Fibroblast of lung (primary cell): ENCODE measurements at regions not wholly inside any gene's neighbourhood (a gene's known extent, or its start where the extent isn't known, plus 50 kb on each side); places are given as distances from the start of the nearest gene placed in this dataset.

Source experiments
- EZH2 ChIP-seq: IDR thresholded peaks from 2 replicates; pipeline ENCODE4 v1.5.1; 2012; ENCODE audit warnings: low read length, control low read depth, mild to moderate bottlenecking; ENCODE audit errors: missing control alignments
- TF ChIP-seq, protein P1 (sequence below), 2 donors: IDR thresholded peaks in 1 of 2; conservative IDR thresholded peaks in 1 of 2; 1 replicate in 1 of 2; 2 replicates in 1 of 2; pipeline ENCODE4 v1.5.1; 2011 to 2012; ENCODE audit warnings: low read length in 2 of 2, control low read depth in 1 of 2, inconsistent platforms in 1 of 2, low read depth in 1 of 2, mild to moderate bottlenecking in 1 of 2

DNA sequence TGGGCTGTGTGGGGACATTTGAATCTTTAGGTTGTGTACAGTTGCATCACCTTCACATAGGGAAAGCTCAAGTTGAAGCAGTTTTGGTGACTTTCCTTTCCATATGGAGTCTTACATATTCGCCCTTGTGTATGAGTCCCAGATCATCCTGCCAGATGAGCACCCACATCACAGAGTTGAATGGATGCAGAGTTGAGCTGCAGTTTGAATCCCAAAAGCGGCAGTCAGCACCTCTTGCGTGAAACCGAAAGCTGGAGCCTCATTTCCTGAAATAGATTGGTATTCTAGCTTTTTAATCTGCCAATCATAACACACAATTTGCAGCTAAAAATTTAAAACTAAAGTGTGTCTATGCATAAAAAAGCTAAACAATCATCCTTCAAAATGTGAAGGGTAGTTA lies 162.9 kb upstream of the DIPK2B start:
- no peak for TF ChIP-seq EZH2
- TF ChIP-seq, protein P1, sequence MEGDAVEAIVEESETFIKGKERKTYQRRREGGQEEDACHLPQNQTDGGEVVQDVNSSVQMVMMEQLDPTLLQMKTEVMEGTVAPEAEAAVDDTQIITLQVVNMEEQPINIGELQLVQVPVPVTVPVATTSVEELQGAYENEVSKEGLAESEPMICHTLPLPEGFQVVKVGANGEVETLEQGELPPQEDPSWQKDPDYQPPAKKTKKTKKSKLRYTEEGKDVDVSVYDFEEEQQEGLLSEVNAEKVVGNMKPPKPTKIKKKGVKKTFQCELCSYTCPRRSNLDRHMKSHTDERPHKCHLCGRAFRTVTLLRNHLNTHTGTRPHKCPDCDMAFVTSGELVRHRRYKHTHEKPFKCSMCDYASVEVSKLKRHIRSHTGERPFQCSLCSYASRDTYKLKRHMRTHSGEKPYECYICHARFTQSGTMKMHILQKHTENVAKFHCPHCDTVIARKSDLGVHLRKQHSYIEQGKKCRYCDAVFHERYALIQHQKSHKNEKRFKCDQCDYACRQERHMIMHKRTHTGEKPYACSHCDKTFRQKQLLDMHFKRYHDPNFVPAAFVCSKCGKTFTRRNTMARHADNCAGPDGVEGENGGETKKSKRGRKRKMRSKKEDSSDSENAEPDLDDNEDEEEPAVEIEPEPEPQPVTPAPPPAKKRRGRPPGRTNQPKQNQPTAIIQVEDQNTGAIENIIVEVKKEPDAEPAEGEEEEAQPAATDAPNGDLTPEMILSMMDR (conservative IDR thresholded peaks at IDR 0.05 in 1 of 2, IDR thresholded peaks at IDR 0.05 in 1 of 2; ENCODE audit: low read depth in 1 of 2, low read length in 2 of 2) = no peak
